ENCODE measurements at regions not wholly inside any gene's neighbourhood (a gene's known extent, or its start where the extent isn't known, plus 50 kb on each side); places are given as distances from the start of the nearest gene placed in this dataset.

GRCh38 chr22:45112136-45112879, 51.4 kb upstream of the NUP50 start:
- peaks cover 5% of the 10 kb centered on the region for H3K4me1 ChIP-seq (ENCODE audit: insufficient read depth)
- no peaks in the 10 kb centered on the region for H3K9me2 ChIP-seq (ENCODE audit: insufficient read depth)
- TF ChIP-seq EZH2phosphoT487 (IDR thresholded peaks at IDR 0.05; ENCODE audit: insufficient read depth, low read depth) = no peak
- TF ChIP-seq EZH2 (IDR thresholded peaks at IDR 0.05; ENCODE audit: insufficient read depth, poor library complexity, severe bottlenecking) = no peak
- no peaks in the 10 kb centered on the region for H3F3A ChIP-seq (ENCODE audit: insufficient read depth)
- no peaks in the 10 kb centered on the region for H4K20me1 ChIP-seq (ENCODE audit: insufficient read depth)
- H3K9ac ChIP-seq = 0 out of 2 replicates have a peak overlapping the region, but pooled peaks have one; percentile 1
- H3K9me3 ChIP-seq (ENCODE audit: low read depth) = no peaks in the 10 kb centered on the region
- no peak overlapping the region; the same call in 1 of the 2 replicates for H2AFZ ChIP-seq
- no peaks in the 10 kb centered on the region for H3K79me2 ChIP-seq (ENCODE audit: insufficient read depth)
- in situ Hi-C loops (cut with MboI) = no loop called here
- no peak overlapping the region for H3K4me3 ChIP-seq
- no peak overlapping the region for H3K4me2 ChIP-seq (ENCODE audit: unreplicated experiment)
- H3K27ac ChIP-seq = peak overlapping the region; percentile 56
- H3K36me3 ChIP-seq (ENCODE audit: low read depth) = no peaks in the 10 kb centered on the region
- peak; percentile 94 for DNase-seq
- 36 to 40% methylated on average over 5 of the region's 5 CpGs for WGBS, 2 experiments (ENCODE audit: low coverage in 1 of 2, low lambda C conversion rate in 2 of 2, missing lambda C conversion rate in 2 of 2)
- H3K27me3 ChIP-seq (replicated peaks; ENCODE audit: insufficient read depth) = no peaks in the 10 kb centered on the region

Measured in GM23248 (cell line).